IMR-90 (cell line): ENCODE measurements at regions not wholly inside any gene's neighbourhood (a gene's known extent, or its start where the extent isn't known, plus 50 kb on each side); places are given as distances from the start of the nearest gene placed in this dataset.

ENCODE experiments used
- BHLHE40 ChIP-seq: fragments of 150-350 bp; IDR thresholded peaks from 2 replicates; pipeline ENCODE4 v1.6.1; 2016; ENCODE audit warnings: mild to moderate bottlenecking, low read depth, low read length
- CEBPB ChIP-seq: IDR thresholded peaks from 2 replicates; pipeline ENCODE4 v1.6.1; 2012; ENCODE audit warnings: low read depth, low read length, improper control_type of control experiment
- FOS ChIP-seq: fragments of 150-350 bp; IDR thresholded peaks from 2 replicates; pipeline ENCODE4 v1.6.1; 2016; ENCODE audit warnings: low read depth, low read length
- MAFK ChIP-seq: IDR thresholded peaks from 2 replicates; pipeline ENCODE4 v1.6.1; 2012; ENCODE audit warnings: low read depth, low read length, improper control_type of control experiment
- MAZ ChIP-seq: IDR thresholded peaks from 2 replicates; pipeline ENCODE4 v1.6.1; 2012; ENCODE audit warnings: low read depth, mild to moderate bottlenecking, low read length, improper control_type of control experiment, moderate library complexity, borderline replicate concordance
- POLR2A ChIP-seq: IDR thresholded peaks from 2 replicates; pipeline ENCODE4 v1.6.1; 2012; ENCODE audit warnings: mild to moderate bottlenecking, low read depth, low read length
- RAD21 ChIP-seq: IDR thresholded peaks from 2 replicates; pipeline ENCODE4 v1.6.1; 2012; ENCODE audit warnings: low read length, improper control_type of control experiment
- RCOR1 ChIP-seq: IDR thresholded peaks from 2 replicates; pipeline ENCODE4 v1.6.1; 2012; ENCODE audit warnings: mild to moderate bottlenecking, low read length, improper control_type of control experiment; ENCODE audit not compliant: insufficient replicate concordance
- TF ChIP-seq, protein P1 (sequence below): conservative IDR thresholded peaks from 2 replicates; pipeline ENCODE4 v1.5.1; 2012; ENCODE audit warnings: mild to moderate bottlenecking, low read depth, low read length, improper control_type of control experiment

DNA sequence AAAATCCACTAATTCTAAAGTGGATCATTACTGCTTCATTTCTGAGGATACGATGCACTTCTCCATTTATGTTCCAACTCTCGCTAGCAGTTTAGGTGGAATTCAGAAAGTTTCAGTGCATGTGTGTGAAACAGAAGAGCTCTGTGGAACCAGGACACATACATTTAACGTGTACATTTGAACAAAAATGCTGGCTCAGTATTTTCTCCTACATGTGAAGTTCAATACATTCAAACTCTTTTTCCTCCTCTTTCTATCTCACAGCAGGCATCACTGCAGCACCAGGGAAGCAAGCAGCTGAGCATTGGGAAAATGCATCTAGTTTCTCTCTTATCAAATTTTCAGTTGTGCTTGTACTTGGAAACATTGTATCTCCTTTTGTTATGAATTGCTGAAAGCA is 169.4 kb upstream of the CNTN1 start:
- TF ChIP-seq POLR2A (no peak), RCOR1 (no peak), MAZ (no peak), BHLHE40 (no peak), CEBPB (no peak), RAD21 (no peak), FOS (no peak), MAFK (0 out of 2 replicates have a peak, but pooled peaks have one; percentile 4)
- TF ChIP-seq, protein P1, sequence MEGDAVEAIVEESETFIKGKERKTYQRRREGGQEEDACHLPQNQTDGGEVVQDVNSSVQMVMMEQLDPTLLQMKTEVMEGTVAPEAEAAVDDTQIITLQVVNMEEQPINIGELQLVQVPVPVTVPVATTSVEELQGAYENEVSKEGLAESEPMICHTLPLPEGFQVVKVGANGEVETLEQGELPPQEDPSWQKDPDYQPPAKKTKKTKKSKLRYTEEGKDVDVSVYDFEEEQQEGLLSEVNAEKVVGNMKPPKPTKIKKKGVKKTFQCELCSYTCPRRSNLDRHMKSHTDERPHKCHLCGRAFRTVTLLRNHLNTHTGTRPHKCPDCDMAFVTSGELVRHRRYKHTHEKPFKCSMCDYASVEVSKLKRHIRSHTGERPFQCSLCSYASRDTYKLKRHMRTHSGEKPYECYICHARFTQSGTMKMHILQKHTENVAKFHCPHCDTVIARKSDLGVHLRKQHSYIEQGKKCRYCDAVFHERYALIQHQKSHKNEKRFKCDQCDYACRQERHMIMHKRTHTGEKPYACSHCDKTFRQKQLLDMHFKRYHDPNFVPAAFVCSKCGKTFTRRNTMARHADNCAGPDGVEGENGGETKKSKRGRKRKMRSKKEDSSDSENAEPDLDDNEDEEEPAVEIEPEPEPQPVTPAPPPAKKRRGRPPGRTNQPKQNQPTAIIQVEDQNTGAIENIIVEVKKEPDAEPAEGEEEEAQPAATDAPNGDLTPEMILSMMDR: no peak
